GM19467 (cell line): ENCODE measurements at regions not wholly inside any gene's neighbourhood (a gene's known extent, or its start where the extent isn't known, plus 50 kb on each side); places are given as distances from the start of the nearest gene placed in this dataset.

Source experiments
- ATAC-seq: cut with Tn5 transposase; IDR thresholded peaks from one replicate; pipeline ENCODE4 v1.9.1; 2021; ENCODE audit warnings: mild to moderate bottlenecking, moderate library complexity; ENCODE audit not compliant: unreplicated experiment

DNA sequence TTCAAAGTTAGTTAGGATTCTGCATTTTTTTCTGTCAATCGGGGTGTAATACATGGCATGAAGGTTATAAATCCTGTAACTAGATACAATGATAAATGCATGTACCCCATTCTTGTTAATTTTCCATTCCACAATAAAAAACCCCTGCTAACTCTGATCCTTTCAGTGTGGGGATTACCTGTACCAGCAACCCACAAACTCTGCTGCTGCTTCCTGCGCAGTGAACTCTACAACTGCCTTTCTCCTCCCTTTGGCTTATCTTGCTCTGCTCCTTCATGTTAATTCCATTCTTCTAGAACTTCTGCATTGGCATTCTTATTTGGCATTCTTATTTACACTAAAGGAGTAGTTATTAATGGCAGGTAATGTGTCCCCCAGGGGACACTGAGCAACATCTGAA lies 273.1 kb downstream of the KLF12 start:
- no peak for ATAC-seq

DNA sequence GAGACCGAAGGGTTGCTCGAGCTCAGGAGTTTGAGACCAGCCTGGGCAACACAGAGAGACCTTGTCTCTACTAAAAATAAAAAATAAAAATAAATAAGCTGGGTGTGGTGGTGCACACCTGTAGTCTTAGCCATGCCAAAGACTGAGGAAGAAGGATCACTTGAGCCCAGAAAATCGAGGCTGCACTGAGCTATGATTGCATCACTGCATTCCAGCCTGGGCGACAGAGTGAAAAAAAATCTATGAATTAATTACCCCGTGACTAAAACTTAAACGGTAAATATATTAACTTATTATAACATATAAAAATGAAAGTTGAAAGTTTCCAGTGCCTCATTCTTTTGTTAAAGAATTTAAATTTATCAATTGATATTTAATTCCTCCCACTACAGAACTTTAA lies 273.7 kb downstream of the KLF12 start:
- no peak for ATAC-seq

DNA sequence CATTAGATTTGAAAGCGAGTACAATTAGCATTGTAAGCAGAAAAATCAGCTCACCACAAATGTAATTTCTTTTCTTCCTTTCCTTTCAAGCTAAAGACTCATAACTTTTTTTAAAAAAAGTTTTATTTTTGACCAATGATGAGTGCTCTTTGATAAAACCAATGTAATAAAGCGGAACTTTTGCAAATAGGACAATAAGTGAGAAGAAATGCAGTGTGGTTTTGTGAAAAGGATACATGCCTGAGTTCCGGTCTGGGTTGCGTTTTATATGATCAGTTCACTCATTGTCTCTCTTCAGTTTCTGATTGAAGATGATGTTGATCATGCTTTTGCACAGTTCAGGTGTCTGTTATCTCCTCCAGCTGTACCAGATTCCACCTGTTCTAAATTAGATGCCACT lies 274.4 kb downstream of the KLF12 start:
- ATAC-seq = no peak

DNA sequence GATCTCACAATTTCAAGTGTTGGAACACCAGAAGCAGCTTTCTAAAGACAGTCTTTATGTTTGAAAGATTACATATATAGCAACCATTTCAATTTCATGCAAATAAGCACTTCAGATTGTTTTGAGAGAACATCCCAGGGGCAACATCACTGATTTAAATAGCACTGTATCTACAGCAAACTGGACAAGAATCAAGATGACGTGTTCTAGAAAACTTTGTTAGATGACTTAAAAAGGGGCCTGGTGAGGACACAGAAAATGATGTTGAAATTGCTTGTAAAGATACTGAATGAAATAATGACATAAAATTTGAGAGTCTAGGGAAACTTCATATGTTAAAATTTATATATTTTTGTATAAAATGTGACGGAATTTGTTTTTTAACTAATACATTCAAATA lies 277.1 kb downstream of the KLF12 start:
- no peak for ATAC-seq

DNA sequence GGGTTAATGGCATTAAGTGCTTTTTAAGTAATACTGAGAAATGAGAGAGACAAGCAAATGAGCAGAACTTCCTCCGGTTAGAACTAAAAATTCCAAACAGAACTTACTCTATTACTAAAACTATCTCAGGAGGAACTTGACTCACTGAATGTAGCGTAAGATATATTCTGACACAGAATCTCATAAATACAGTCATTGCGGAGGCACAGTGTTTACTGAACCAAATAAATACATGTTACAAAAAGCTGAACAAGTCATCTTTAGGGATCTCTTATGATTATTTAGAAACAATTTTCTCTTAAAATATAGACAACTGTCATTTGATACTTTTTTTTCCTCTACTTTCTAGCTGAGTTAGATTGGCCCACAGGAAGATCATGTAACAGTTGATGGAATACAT lies 283.1 kb downstream of the KLF12 start:
- ATAC-seq = no peak

DNA sequence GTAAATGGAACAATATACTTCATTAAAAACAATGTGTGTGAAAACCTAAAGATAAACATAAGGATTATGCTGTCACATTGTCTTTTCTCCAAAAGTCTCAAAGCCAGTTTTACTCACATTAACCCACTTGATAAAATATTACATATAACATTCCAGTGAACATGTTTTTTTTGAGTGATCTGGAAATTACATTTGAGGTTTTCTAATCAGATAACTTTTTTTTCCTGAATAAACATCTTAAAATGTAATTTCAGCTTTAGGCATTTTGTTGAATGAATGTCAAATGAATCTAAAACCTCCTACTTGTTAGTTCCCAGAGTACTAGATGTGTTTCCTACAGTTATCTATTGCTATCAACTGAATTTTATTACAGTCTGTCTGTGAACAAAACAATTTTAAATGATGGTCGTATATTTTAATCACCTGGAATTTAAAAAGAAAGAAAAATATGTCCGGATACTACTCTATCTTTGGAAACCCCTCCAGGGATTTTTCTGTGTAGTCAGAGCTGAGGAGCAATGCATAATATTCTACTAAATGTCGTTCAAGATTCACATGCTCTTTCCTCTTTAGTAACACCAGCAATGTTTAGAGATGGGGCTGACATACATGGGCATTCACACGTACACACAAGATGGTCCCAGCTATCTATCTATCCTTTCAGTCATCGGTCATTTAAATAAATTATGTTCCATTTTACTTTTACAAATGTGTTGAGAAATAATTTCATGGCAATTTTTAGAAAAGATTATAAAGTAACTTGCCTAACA lies 283.9 kb downstream of the KLF12 start:
- ATAC-seq = no peak

DNA sequence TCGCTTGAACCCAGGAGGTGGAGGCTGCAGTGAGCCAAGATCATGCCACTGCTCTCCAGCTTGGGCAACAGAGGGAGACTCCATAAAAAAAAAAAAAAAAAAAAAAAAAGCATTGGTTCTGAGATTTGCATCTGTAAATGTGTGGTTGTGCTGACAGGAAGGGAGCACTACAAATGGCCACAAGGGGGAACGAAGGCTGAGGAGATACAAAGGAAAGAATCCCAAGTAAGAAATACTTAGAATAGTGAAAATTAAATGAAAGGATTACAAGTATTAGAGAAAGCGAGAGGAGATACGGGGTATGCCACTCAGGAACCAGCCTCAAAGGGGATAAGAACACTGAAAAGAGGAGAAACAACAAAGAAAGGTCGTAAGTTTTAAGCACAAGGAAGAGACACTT lies 284.9 kb downstream of the KLF12 start:
- ATAC-seq = no peak

DNA sequence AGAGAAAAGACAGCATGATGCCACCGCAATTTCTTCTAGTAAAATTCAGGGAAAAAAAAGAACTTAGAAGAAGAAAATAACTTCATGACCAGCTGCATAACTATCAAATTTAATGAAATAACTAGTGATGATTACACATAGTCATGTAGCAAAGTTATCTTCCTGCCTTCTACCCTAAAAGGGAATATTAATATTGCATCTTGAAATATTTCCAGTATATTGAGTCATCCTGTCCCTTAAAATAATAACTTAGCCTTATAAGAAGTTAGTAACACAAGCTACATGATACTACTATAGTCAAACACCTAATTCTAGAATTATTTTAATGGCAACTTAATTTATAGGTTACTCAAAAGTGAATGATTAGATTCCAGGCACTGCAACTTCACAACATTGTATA lies 289.2 kb downstream of the KLF12 start:
- no peak for ATAC-seq

DNA sequence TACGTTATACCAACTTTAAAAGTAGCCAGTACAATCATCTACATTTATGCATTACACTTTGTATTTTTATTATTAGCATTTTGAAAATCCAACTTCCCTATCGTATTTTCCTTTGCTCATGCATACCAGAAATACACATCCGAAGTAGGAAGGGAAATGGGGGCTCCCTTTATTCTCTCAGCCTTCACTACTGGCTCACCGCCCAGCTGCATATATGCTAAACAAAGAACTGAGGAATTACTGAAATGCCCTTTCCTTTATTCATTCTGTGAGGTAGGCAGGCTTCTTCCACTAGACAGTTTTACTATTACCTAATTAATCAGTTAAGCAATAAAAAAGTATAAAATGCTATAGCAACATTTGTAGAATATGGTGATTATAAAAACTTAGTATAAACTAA lies 291.6 kb downstream of the KLF12 start:
- no peak for ATAC-seq

DNA sequence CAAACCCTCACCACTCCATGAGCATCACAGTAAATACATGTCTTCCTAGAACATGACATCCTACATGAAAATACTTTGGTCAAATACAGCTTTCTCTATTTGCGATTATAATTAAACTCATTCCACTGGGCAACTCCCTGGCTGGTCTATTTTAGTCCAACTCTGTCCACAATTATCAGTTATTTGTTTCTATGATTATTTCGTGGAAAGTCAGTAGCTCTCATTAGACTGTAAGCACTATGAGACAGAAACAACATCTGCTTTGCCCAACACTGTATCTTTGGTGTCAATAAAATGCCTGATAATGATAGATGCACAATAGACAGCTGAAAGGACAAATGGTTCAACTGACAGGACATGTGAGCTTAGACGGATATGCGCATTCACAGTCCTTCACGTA lies 292.0 kb downstream of the KLF12 start:
- no peak for ATAC-seq

DNA sequence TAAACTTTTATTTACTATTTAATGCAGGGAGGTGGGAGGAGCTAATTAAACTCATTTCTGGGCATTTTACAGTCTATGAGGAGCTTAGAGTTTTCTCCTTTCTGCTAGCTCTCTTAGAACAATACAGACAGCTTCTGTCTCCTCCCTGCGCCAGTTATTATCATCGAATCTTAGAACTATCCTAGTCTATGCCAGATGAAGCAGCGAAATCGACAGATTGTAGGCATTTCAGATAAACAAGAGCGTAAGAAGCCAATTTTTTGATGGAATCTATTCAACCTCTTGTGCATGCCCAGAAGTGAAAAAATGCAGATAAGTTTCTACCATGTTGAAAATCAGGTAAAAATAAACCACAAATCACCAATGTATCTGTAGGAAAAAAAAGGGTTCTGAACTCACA lies 297.1 kb downstream of the KLF12 start:
- no peak for ATAC-seq

DNA sequence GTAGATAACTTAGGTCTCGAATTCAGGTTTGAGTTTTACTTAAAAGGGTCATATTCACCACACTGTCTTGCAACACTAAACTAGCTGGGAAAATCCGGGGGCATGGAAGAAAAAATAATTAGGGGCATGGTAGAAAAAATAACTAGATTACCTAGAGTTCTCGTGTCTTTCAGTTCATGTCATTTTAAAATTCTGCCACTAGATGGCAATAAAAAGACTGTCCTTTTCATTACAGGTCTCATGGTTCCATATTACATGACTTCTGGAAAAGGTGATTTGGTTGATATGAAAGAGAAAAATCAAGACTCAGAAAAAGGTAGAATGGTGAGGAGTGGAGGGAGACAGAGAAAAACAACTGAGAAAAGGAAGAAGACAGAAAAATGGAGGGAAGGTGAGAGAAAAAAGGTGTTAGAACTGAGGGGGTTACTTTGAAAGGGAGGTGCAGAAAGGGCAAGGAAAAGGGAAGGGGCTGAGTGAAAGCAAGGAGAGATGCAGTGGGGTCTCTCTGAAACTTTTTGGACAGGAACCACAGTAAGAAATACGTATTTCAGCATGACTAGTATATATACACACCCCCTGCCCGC lies 299.0 kb downstream of the KLF12 start:
- ATAC-seq = peak; percentile 55

DNA sequence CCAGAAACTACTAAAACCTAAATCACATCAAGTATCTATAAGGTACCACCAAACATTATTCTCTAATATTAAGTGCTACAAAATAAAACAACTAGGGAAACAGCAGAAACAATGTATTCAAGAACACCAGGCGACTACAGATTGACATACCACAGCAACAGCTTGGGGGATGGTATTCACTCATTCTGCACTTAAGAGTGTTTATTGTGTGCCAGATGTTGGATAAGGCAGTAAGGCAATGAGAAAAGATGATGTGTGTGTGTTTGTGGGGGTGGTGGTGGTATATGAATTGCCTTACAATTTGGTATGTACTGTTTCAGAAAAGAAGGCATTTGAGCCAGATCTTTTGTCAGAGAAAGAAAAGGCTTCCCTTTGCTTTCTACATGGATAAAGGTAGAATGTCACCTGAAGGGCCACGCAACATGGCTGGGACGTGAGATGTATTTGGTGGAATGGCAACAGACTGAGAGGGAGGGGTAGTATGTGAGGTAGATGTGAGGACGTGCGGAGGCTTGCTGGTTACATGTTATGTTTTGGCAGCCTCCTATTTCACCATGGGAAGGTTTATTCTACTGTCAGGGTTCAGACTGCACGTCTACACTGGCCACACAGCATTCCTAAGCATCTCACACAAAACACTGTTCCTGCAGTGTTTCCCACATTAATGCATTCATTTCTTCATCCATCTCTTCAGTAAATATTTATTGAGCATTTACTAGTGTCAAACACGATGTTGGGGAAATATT lies 300.7 kb downstream of the KLF12 start:
- no peak for ATAC-seq

DNA sequence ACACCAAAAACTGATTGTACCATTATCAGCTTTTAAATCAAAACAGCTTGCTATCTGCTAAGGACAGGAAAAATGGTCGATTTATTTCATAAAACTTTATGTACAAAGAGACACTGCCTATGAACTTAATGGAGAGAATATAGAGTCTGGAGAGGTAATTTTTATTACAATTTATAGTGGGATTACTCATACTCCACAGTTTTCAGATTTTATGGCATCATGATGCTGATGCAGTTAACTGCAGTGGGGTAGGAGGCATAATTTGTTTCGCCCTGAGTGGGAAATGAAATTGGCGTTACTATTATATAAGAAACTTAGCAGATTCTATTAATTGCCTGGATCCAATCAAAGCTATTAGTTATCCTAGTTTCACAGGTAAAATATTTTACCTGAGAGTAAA lies 301.4 kb downstream of the KLF12 start:
- no peak for ATAC-seq

DNA sequence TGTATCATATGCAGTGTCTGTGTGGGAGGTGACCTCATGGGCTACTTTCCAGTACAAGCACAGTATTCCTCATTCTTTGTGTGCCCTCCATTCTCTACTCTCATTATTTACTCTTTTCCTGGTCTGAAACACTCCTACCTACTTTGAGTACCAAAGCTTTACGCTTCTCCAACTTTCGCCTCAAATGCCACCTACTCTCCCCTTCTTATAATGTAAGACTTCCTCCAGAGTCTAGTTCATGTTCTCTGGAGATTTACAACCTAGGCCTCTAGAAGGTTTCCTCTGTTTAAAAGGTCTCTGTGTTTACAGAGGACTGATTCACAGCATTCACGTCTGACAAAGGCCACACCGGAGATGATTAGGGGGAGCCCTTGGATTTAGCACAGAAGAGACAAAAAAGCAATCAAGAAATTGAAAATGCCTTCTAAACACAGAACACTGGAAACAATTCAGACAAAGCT lies 302.0 kb downstream of the KLF12 start:
- no peak for ATAC-seq

DNA sequence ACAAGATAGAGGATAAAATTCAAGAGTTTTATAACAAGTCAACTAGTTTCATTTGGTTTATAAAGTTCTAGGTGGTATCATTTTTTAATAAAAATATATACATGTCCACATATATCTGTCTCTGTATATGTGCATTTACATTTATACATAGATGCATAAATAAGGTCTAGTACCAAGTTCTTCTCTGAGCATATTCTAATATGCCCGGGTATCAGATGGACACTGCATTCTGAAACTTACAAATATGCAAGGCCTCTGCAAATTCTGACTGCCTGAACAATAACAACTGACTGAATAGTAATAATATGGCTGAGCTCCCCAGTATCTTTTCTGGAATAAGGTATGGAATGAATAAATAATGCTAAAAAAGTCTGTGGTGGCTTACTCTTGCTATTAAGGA lies 304.8 kb downstream of the KLF12 start:
- ATAC-seq = no peak

DNA sequence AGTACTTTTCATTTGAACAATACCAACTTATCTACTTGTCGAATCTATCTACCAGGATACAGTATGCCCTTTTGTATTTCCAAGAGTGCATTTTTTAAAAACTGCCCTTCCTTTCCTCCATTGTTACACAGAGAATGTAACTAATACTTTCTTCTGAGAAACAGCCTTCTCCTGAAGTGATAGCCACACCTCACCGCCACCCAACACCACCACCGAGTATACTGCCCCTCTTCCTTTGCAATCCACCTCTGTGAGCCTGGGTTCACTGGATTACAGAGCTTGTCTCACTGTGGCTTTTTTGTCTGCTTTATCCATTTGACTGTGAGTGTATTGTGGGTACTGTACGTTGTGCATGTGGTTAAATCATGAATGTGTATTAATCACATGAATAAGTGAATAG lies 305.4 kb downstream of the KLF12 start:
- no peak for ATAC-seq

DNA sequence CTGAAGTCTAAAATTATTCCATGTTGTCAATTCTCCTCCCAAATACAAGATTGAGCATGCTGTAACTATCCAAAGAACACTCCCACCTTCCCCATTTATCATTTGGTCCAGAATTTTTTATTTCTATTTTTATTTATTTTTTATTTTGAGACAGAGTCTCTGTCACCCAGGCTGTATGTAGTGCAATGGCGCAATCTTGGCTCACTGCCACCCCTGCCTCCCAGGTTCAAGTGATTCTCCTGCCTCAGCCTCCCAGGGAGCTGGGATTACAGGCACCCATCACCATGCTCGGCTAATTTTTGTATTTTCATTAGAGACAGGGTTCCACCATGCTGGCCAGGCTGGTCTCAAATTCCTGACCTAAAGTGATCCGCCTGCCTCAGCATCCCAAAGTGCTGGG lies 306.8 kb downstream of the KLF12 start:
- ATAC-seq = no peak

DNA sequence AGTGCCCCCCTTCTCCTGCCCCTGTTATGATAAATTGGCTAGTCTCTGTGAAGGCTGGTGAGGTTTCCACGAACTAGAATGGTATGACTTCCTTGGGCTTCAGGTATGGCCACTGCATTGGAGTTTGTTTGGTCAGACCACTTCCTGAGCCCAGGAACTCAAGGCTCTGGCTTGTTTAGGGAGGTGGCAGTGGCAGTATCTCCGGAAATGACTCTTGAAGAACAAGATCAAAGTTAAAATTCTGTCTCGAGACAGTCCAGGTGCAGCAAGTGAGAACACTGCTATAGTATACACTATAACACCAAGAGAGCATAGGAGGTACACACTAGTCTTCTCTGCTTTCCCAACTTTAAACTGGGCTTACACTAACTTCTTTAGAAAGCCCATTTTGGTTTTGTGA lies 309.1 kb downstream of the KLF12 start:
- ATAC-seq = no peak

DNA sequence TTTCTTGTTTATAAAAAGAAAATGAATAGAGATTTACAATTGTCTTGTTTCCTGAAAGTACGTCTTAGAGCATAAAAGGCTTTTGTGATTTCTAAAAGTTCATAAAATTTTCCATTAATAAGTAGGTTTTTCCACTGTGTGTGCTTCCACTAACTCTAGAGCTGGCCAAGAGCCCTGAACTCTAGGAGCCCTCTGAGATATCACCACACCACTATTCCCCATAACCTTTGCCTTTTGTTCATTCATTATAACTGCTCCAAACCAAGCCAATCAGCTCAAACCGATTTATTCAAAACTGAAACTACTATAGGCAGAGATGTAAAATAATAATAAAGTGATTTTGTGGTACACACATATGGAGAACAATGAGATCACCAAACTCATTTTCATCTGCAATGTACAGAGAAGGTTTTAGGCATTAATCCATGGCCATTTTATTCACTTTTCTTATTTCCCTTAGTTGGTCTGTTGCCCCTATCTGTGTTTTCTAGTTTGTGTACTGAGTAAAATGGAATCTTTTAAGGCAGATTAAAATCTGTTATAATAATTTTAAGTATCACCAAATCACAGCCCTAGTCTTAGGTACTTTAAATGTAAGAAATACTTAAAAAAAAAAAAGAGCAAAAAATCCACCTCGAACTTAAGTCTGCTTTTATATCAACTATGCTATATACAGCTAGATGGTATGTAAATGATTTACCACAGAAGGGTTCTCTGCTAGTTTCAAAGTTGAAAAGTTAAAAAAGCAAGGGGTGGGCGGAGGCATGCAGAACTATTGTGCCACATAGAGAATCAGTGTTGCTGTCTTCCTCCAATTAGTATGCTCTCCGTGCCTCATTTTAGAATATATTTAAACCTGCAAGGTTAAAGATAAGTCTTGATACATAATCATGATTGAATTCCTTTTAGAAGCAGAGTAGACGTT lies 311.3 kb downstream of the KLF12 start:
- ATAC-seq = no peak

DNA sequence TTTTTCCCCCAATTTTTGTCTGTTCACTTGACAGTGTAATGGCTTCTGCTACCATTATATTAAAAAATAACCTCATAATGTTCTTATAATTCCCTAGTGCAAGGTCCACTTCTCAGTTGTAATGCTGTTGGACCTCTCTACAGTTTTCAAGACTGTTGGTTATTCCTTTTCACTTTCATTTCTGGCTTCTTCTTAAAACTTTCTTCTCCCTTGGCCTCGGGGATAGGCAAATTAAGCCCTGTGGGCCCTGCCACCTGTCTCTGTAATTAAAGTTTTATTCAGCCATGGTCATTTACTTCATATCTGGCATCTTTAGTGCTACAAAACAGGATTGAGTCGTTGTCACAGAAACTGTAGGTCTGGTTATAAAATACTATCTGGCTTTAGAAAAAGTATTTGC lies 313.5 kb downstream of the KLF12 start:
- ATAC-seq = peak; percentile 62
